BE2C (cell line): ENCODE measurements at regions not wholly inside any gene's neighbourhood (a gene's known extent, or its start where the extent isn't known, plus 50 kb on each side); places are given as distances from the start of the nearest gene placed in this dataset.

ENCODE experiments used
- DNase-seq: peaks from one replicate; pipeline ENCODE4 v3.0.0-alpha.2; 2020
- H3K27me3 ChIP-seq: fragments of 250-450 bp; sonication (Bioruptor Pico); 2 replicates; pipeline ENCODE4 v1.5.1; 2020; ENCODE audit warnings: mild to moderate bottlenecking
- H3K36me3 ChIP-seq: fragments of 250-450 bp; sonication (Bioruptor Pico); 2 replicates; pipeline ENCODE4 v1.5.1; 2020; ENCODE audit warnings: mild to moderate bottlenecking
- H3K4me1 ChIP-seq: fragments of 250-450 bp; sonication (Bioruptor Pico); 2 replicates; pipeline ENCODE4 v1.5.1; 2020
- H3K4me3 ChIP-seq: 2 replicates; pipeline ENCODE4 v1.5.1; 2011; ENCODE audit warnings: low read depth, low read length
- H3K9me3 ChIP-seq: fragments of 250-450 bp; sonication (Bioruptor Pico); 2 replicates; pipeline ENCODE4 v1.5.1; 2020
- TF ChIP-seq, protein P1 (sequence below): IDR thresholded peaks from 2 replicates; pipeline ENCODE4 v1.5.1; 2012; ENCODE audit warnings: mild to moderate bottlenecking, low read depth, low read length

DNA sequence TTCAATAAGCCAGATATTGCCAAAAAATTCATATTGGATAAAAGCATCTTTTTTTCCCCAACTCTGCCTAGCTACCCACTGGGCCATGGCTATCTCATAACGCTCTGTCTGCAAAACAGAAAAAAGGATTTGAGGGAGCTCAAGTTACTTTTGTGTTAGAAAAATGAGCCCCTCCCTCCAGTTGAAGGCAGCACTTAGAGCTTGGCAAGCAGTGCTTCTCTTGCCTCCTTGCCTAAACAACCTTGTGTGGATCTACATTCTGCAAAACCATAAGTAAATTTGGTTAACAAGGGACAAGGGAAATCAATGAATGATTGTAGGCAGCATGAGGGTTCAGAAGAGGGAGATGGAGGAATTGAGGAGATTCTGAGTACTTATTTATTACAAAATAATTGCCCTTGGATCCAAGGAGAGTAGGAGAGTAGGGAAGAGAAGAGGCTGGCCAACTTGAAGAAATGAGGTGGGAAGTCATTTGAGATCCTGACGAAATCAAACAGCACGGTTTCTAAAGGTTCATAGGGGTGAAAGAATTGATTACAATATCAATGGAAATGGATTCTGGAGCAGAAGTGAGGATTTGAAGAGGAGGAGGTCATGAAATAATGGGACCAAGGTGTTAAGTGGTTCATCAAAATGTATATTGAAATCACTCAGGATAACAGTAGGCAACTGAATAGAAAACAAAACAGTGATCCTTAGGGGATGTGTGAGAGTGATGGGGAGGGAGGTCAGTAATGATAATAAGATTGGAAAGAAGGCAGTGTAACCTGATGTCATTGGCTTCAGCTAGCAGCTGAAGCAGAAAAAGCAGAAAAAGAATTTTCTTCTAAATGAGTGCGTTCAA is 434.8 kb upstream of the IGFBP7 start:
- Histone ChIP-seq H3K9me3 (no peaks in the 10 kb centered on the region; the same call in 1 of the 2 replicates), H3K4me1 (no peaks in the 10 kb centered on the region), H3K4me3 (no peak overlapping the region), H3K36me3 (no peaks in the 10 kb centered on the region), H3K27me3 (no peaks in the 10 kb centered on the region)
- DNase-seq: no peak
- TF ChIP-seq, protein P1, sequence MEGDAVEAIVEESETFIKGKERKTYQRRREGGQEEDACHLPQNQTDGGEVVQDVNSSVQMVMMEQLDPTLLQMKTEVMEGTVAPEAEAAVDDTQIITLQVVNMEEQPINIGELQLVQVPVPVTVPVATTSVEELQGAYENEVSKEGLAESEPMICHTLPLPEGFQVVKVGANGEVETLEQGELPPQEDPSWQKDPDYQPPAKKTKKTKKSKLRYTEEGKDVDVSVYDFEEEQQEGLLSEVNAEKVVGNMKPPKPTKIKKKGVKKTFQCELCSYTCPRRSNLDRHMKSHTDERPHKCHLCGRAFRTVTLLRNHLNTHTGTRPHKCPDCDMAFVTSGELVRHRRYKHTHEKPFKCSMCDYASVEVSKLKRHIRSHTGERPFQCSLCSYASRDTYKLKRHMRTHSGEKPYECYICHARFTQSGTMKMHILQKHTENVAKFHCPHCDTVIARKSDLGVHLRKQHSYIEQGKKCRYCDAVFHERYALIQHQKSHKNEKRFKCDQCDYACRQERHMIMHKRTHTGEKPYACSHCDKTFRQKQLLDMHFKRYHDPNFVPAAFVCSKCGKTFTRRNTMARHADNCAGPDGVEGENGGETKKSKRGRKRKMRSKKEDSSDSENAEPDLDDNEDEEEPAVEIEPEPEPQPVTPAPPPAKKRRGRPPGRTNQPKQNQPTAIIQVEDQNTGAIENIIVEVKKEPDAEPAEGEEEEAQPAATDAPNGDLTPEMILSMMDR: no peak

DNA sequence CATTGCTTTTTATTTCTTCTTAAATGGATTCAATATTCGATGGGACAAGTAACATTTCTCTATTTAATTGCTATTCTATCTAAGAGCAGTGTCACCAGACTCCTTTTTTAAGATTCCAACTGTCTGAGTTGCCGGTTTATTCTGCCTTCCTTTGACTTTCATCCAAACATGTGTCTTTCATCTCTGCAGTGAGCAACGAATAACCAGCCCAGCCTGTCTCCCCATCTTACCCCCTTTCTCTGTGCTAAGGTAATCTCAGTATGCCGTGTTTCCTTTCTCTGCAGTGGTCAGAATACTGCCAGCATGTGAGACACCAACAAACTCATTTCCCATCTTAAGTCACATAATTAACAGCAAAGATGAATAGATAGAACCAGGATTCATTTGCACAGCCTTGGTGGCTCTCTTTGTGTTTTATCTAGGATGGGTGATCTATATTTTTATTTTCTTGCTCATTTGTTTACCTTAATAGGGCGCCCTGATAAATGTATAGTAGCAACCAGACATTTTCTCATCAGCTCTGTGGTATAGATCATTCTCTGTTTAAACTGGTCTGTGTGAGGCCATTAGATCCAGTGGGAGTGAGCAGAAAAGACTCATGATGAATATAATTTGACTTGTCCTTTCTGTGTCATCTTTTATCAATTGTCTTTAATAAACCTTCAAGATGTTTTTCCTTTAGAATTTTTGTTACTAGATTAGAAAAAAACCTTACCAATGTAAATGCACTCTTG is 394.8 kb upstream of the IGFBP7 start:
- Histone ChIP-seq H3K9me3 (no peaks in the 10 kb centered on the region), H3K4me1 (no peaks in the 10 kb centered on the region; the same call in 1 of the 2 replicates), H3K36me3 (no peaks in the 10 kb centered on the region), H3K27me3 (no peaks in the 10 kb centered on the region), H3K4me3 (no peak overlapping the region)
- TF ChIP-seq, protein P1: no peak
- DNase-seq: no peak

DNA sequence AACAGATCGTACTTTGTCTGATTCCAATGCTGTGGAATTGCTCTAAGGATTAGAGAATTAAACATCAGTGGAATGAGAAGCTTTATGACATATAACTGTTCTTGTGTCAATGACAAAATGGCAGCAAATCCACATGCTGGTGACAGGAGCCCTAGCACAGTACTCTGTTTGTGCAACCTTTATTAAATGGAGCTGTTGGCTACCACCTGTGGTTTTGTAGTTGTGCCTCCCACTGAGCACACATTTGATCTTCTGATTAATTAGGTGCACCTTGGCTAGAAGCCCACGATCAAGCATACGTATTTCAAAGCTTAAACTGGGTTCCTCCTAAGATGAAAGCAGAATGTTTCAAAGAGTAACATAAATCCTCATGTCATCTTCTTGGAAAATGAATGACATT is 394.0 kb upstream of the IGFBP7 start:
- H3K36me3 ChIP-seq: no peaks in the 10 kb centered on the region
- H3K4me1 ChIP-seq: no peaks in the 10 kb centered on the region; the same call in 1 of the 2 replicates
- DNase-seq: no peak
- TF ChIP-seq, protein P1: no peak
- no peaks in the 10 kb centered on the region for H3K9me3 ChIP-seq
- no peak overlapping the region for H3K4me3 ChIP-seq
- no peaks in the 10 kb centered on the region for H3K27me3 ChIP-seq

DNA sequence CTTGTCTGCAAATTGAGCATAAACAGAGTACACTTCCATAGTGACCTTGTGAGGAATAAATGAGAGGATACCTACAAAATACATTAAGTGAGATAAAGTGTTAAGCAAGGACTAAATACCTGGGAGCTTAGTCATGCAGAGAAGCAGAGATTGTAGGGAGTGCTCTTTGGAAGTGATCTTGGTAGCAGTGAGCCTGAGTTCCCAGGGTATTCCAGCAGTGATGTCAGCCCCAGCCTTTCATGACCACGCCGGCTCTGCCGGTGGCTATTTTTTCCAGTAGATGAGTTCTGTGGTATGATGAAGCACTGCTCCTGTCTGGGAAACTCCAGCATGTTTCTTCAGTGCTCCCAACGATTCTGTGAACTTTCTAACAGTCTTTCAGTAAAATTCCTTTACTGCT is 391.5 kb upstream of the IGFBP7 start:
- DNase-seq: no peak
- H3K4me1 ChIP-seq: no peaks in the 10 kb centered on the region; the same call in 1 of the 2 replicates
- H3K9me3 ChIP-seq: no peaks in the 10 kb centered on the region
- TF ChIP-seq, protein P1: no peak
- H3K36me3 ChIP-seq: no peaks in the 10 kb centered on the region
- H3K27me3 ChIP-seq: no peaks in the 10 kb centered on the region
- H3K4me3 ChIP-seq: no peak overlapping the region

DNA sequence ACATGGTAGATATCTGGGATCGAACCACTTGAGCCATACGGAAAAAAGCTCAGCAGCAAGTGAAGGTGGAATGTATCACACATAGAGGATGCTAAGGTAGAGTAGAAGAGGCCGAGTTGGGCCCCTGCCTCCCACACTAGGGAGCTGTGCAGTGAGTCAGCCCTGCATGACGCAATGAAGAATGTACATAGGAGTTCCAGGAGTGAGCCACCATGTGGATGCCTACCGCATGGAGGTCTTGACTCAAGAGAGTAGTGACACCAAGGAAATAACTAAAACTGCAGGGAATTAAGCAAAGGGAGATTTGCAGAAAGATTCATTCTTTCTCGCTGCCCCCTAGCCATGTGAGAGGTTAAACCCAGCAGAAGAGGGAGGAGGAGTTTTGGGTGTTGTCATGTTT is 389.6 kb upstream of the IGFBP7 start:
- H3K4me1 ChIP-seq: no peaks in the 10 kb centered on the region; the same call in 1 of the 2 replicates
- DNase-seq: no peak
- H3K36me3 ChIP-seq: no peaks in the 10 kb centered on the region
- TF ChIP-seq, protein P1: no peak
- no peaks in the 10 kb centered on the region for H3K27me3 ChIP-seq
- no peak overlapping the region for H3K4me3 ChIP-seq
- no peaks in the 10 kb centered on the region for H3K9me3 ChIP-seq

DNA sequence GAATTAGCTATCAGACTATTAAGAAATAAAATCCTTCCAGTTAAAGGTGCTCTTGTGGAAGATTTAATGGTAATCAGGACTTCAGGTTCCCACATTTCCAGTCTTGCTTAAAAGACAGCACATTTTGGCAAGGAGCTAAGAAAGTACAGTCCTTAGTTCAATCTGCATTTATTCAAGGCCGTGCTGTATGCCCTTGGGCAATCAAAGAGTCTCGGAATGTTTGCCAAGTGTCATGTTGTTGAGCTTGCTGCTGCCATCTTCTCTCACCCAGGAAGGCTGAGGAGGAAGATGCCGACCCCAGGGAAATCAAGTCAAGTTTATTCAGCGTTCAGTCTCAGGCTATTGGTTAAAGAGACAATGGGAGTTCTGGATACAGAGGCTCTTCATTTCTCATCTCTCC is 388.1 kb upstream of the IGFBP7 start:
- Histone ChIP-seq H3K4me3 (no peak overlapping the region), H3K27me3 (no peaks in the 10 kb centered on the region), H3K4me1 (no peaks in the 10 kb centered on the region), H3K36me3 (no peaks in the 10 kb centered on the region), H3K9me3 (no peaks in the 10 kb centered on the region)
- no peak for DNase-seq
- TF ChIP-seq, protein P1: no peak
